OCI-LY1 (cell line): ENCODE measurements at regions not wholly inside any gene's neighbourhood (a gene's known extent, or its start where the extent isn't known, plus 50 kb on each side); places are given as distances from the start of the nearest gene placed in this dataset.

Experiments
- EZH2 ChIP-seq: fragments of 200-600 bp; sonication (generic), shearing (Covaris generic); IDR thresholded peaks from 2 replicates; pipeline ENCODE4 v1.8.0; 2017; ENCODE audit warnings: borderline replicate concordance, mixed run types, mild to moderate bottlenecking, antibody characterized with exemption, low read length, moderate library complexity, mixed read lengths
- TF ChIP-seq, protein P1 (sequence below): fragments of 200-600 bp; sonication (generic), shearing (Covaris generic); IDR thresholded peaks from 2 replicates; pipeline ENCODE4 v1.5.1; 2017; ENCODE audit warnings: mild to moderate bottlenecking, antibody characterized with exemption, low read length, moderate library complexity, mixed read lengths

DNA sequence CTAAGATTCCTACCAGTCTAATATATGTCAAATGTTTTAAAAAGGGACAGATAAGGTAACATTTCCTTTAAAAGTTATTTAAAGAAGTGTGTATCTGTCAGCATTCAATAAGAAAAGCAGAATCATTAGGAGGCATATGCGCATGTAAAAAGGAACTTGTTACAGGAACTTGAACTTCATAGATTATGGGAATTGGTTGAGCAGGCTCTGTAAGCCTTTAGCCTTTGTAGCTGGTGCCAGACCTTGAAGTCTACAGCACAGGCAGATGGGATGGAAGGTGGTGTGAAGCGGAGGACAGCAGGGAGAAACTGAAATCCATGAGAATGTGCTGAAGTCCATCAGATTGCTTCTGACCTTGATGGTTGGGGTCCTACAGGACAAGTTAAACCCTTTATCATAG, 138.3 kb upstream of the ST6GAL2 start:
- TF ChIP-seq, protein P1, sequence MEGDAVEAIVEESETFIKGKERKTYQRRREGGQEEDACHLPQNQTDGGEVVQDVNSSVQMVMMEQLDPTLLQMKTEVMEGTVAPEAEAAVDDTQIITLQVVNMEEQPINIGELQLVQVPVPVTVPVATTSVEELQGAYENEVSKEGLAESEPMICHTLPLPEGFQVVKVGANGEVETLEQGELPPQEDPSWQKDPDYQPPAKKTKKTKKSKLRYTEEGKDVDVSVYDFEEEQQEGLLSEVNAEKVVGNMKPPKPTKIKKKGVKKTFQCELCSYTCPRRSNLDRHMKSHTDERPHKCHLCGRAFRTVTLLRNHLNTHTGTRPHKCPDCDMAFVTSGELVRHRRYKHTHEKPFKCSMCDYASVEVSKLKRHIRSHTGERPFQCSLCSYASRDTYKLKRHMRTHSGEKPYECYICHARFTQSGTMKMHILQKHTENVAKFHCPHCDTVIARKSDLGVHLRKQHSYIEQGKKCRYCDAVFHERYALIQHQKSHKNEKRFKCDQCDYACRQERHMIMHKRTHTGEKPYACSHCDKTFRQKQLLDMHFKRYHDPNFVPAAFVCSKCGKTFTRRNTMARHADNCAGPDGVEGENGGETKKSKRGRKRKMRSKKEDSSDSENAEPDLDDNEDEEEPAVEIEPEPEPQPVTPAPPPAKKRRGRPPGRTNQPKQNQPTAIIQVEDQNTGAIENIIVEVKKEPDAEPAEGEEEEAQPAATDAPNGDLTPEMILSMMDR = no peak
- no peak for TF ChIP-seq EZH2
